HepG2 (cell line): ENCODE measurements at regions not wholly inside any gene's neighbourhood (a gene's known extent, or its start where the extent isn't known, plus 50 kb on each side); places are given as distances from the start of the nearest gene placed in this dataset.
"Not testable (repeated sequence)": the region's sequence is repeated elsewhere in the genome, so short reads cannot be mapped to it uniquely, and the experiment has no call there.

ENCODE experiments used
- ATM ChIP-seq: fragments of 450-650 bp; IDR thresholded peaks from 2 replicates; pipeline ENCODE4 v1.7.1; 2017; ENCODE audit warnings: mild to moderate bottlenecking, borderline replicate concordance
- CHD4 ChIP-seq: fragments of 200-600 bp; sonication (generic); IDR thresholded peaks from 2 replicates; pipeline ENCODE4 v1.7.0; 2017; ENCODE audit warnings: mild to moderate bottlenecking, low read length, borderline replicate concordance
- MEIS2 ChIP-seq: sonication (generic); formaldehyde crosslinking; IDR thresholded peaks from 2 replicates; pipeline ENCODE4 v1.9.0; 2021; ENCODE audit warnings: mild to moderate bottlenecking, missing genetic modification reagents
- POLR2AphosphoS5 ChIP-seq: IDR thresholded peaks from 2 replicates; pipeline ENCODE4 v1.6.1; 2012; ENCODE audit warnings: low read depth, low read length
- REST ChIP-seq, 2 experiments: IDR thresholded peaks; 2 replicates each; pipeline ENCODE4 v1.6.1; 2011 to 2012; ENCODE audit warnings: low read length in 2 of 2, borderline replicate concordance in 1 of 2, low read depth in 1 of 2, mild to moderate bottlenecking in 1 of 2, moderate library complexity in 1 of 2
- ZHX1 ChIP-seq: sonication (generic); formaldehyde crosslinking; IDR thresholded peaks from 2 replicates; pipeline ENCODE4 v1.8.1; 2022; ENCODE audit warnings: low read depth, mild to moderate bottlenecking, missing genetic modification reagents
- ZNF431 ChIP-seq: sonication (generic); formaldehyde crosslinking; IDR thresholded peaks from 2 replicates; pipeline ENCODE4 v1.9.0; 2022; ENCODE audit warnings: missing genetic modification reagents, low read depth, mild to moderate bottlenecking, borderline replicate concordance

GRCh38 chr2:242084034-242084433, 214.5 kb downstream of the RTP5 start:
- TF ChIP-seq MEIS2; POLR2AphosphoS5; REST (IDR thresholded peaks at IDR 0.05; ENCODE audit: borderline replicate concordance in 1 of 2, low read depth in 1 of 2, low read length in 2 of 2); ZNF431 (CRISPR knock-in tag); ATM; ZHX1 (CRISPR knock-in tag); CHD4: not testable (repeated sequence)
